Smooth muscle cell (in vitro differentiated cells): ENCODE measurements at regions not wholly inside any gene's neighbourhood (a gene's known extent, or its start where the extent isn't known, plus 50 kb on each side); places are given as distances from the start of the nearest gene placed in this dataset.

Experiments used
- DNase-seq: peaks from one replicate; lab custom pipeline; 2025; ENCODE audit not compliant: unreplicated experiment; lab: John Stamatoyannopoulos, UW
- H2AFZ ChIP-seq: fragments of 200-600 bp; sonication (generic); 2 replicates; pipeline ENCODE4 v1.6.0; 2016; ENCODE audit warnings: antibody characterized with exemption, low read depth, mild to moderate bottlenecking
- H3F3A ChIP-seq: fragments of 200-600 bp; sonication (generic); 2 replicates; pipeline ENCODE4 v1.6.0; 2017; ENCODE audit warnings: antibody characterized with exemption, low read depth
- H3K27ac ChIP-seq: fragments of 200-600 bp; sonication (generic); 2 replicates; pipeline ENCODE4 v1.5.1; 2016; ENCODE audit warnings: low read depth, mild to moderate bottlenecking
- H3K27me3 ChIP-seq: fragments of 200-600 bp; sonication (generic); 2 replicates; pipeline ENCODE4 v1.6.1; 2016; ENCODE audit warnings: low read depth, mild to moderate bottlenecking
- H3K36me3 ChIP-seq: fragments of 200-600 bp; sonication (generic); 2 replicates; pipeline ENCODE4 v1.5.1; 2016; ENCODE audit warnings: low read depth
- H3K4me1 ChIP-seq: fragments of 200-600 bp; sonication (generic); 2 replicates; pipeline ENCODE4 v1.5.1; 2016; ENCODE audit warnings: low read depth
- H3K4me2 ChIP-seq: fragments of 200-600 bp; sonication (generic); 2 replicates; pipeline ENCODE4 v1.6.0; 2016; ENCODE audit warnings: mild to moderate bottlenecking
- H3K4me3 ChIP-seq: fragments of 200-600 bp; sonication (generic); 2 replicates; pipeline ENCODE4 v1.5.1; 2016; ENCODE audit warnings: mild to moderate bottlenecking
- H3K79me2 ChIP-seq: fragments of 200-600 bp; sonication (generic); 2 replicates; pipeline ENCODE4 v1.6.0; 2016; ENCODE audit warnings: low read depth, mild to moderate bottlenecking
- H3K9ac ChIP-seq: fragments of 200-600 bp; sonication (generic); 2 replicates; pipeline ENCODE4 v1.6.0; 2016; ENCODE audit warnings: low read depth
- H3K9me3 ChIP-seq: fragments of 200-600 bp; sonication (generic); replicated peaks from 2 replicates; pipeline ENCODE4 v1.5.1; 2016; ENCODE audit warnings: low read depth
- H4K20me1 ChIP-seq: fragments of 200-600 bp; sonication (generic); 2 replicates; pipeline ENCODE4 v1.6.0; 2016; ENCODE audit warnings: low read depth
- CTCF ChIP-seq: fragments of 200-600 bp; sonication (generic); IDR thresholded peaks from 2 replicates; pipeline ENCODE4 v1.5.1; 2017; ENCODE audit warnings: borderline replicate concordance, mild to moderate bottlenecking, antibody characterized with exemption; ENCODE audit not compliant: insufficient read depth, poor library complexity, severe bottlenecking
- WGBS: methylation state at CpG from one replicate; pipeline ENCODE4 v1.1.7; 2016; ENCODE audit warnings: low lambda C conversion rate; 5-methylcytosine and 5-hydroxymethylcytosine counted together

- Histone ChIP-seq H4K20me1 (no peaks in the 10 kb centered on the region), H3K9me3 (peaks cover 4% of the 10 kb centered on the region), H3K4me1 (peaks cover 14% of the 10 kb centered on the region), H3K9ac (no peak overlapping the region), H3K79me2 (no peaks in the 10 kb centered on the region), H3K4me3 (no peak overlapping the region), H3F3A (no peaks in the 10 kb centered on the region), H3K4me2 (no peak overlapping the region), H3K36me3 (no peaks in the 10 kb centered on the region), H3K27ac (no peak overlapping the region), H3K27me3 (no peaks in the 10 kb centered on the region), H2AFZ (no peak overlapping the region)
- 98% methylated on average over 8 of the region's 8 CpGs for WGBS
- no peak for TF ChIP-seq CTCF
- DNase-seq, result no peak
These were observed 156.8 kb upstream of the CARD18 start for GRCh38 chr11:105296386-105296785.

GRCh38 chr11:105282658-105283057, 143.1 kb upstream of the CARD18 start:
- no peaks in the 10 kb centered on the region for H3K36me3 ChIP-seq
- H3K27me3 ChIP-seq, result no peaks in the 10 kb centered on the region
- H4K20me1 ChIP-seq, result no peaks in the 10 kb centered on the region
- H3K4me1 ChIP-seq, result no peaks in the 10 kb centered on the region
- H3K9me3 ChIP-seq, result no peaks in the 10 kb centered on the region
- H3K9ac ChIP-seq, result no peak overlapping the region
- no peaks in the 10 kb centered on the region for H3F3A ChIP-seq
- no peak overlapping the region for H3K27ac ChIP-seq
- WGBS, result 56% methylated on average over 2 of the region's 2 CpGs
- no peak overlapping the region for H2AFZ ChIP-seq
- H3K79me2 ChIP-seq, result no peaks in the 10 kb centered on the region
- H3K4me3 ChIP-seq, result no peak overlapping the region
- no peak overlapping the region for H3K4me2 ChIP-seq
- DNase-seq, result no peak
- no peak for TF ChIP-seq CTCF

- no peaks in the 10 kb centered on the region for H3K79me2 ChIP-seq
- H3K36me3 ChIP-seq, result no peaks in the 10 kb centered on the region
- no peak for DNase-seq
- H3K4me1 ChIP-seq, result no peaks in the 10 kb centered on the region
- no peaks in the 10 kb centered on the region for H3K27me3 ChIP-seq
- H4K20me1 ChIP-seq, result no peaks in the 10 kb centered on the region
- no peak overlapping the region for H2AFZ ChIP-seq
- H3K4me2 ChIP-seq, result no peak overlapping the region
- no peak overlapping the region for H3K9ac ChIP-seq
- H3F3A ChIP-seq, result no peaks in the 10 kb centered on the region
- H3K27ac ChIP-seq, result no peak overlapping the region
- H3K4me3 ChIP-seq, result no peak overlapping the region
- no peaks in the 10 kb centered on the region for H3K9me3 ChIP-seq
- no peak for TF ChIP-seq CTCF
These were observed 135.1 kb upstream of the CARD18 start for GRCh38 chr11:105274631-105275030.

- 67% methylated on average over 1 of the region's 1 CpG for WGBS
- TF ChIP-seq CTCF, result no peak
- Histone ChIP-seq H3K9ac (no peak overlapping the region), H3K4me3 (no peak overlapping the region), H4K20me1 (no peaks in the 10 kb centered on the region), H3K27ac (no peak overlapping the region), H3K79me2 (no peaks in the 10 kb centered on the region), H3K36me3 (no peaks in the 10 kb centered on the region), H3K4me2 (no peak overlapping the region), H2AFZ (no peak overlapping the region), H3K27me3 (no peaks in the 10 kb centered on the region), H3K9me3 (no peaks in the 10 kb centered on the region), H3F3A (no peaks in the 10 kb centered on the region), H3K4me1 (no peaks in the 10 kb centered on the region)
- no peak for DNase-seq
These were observed 134.2 kb upstream of the CARD18 start for GRCh38 chr11:105273660-105274280.
